Gastrocnemius medialis (tissue), 4 donors: ENCODE measurements at regions not wholly inside any gene's neighbourhood (a gene's known extent, or its start where the extent isn't known, plus 50 kb on each side); places are given as distances from the start of the nearest gene placed in this dataset.

Experiments
- POLR2A ChIP-seq, 2 donors: fragments of 450-650 bp; IDR thresholded peaks; one replicate each; pipeline ENCODE4 v1.6.1; 2017; ENCODE audit warnings: antibody characterized with exemption in 2 of 2, mild to moderate bottlenecking in 2 of 2, moderate library complexity in 2 of 2
- TF ChIP-seq, protein P1 (sequence below), 5 experiments: fragments of 450-650 bp in 3 of 5; fragments of 200-600 bp in 2 of 5; sonication (generic) in 2 of 5; IDR thresholded peaks in 4 of 5; conservative IDR thresholded peaks in 1 of 5; 1 replicate in 4 of 5; 2 replicates in 1 of 5; pipeline ENCODE4 v1.5.1; 2016 to 2019; ENCODE audit warnings: antibody characterized with exemption in 5 of 5, mild to moderate bottlenecking in 3 of 5, moderate library complexity in 3 of 5

DNA sequence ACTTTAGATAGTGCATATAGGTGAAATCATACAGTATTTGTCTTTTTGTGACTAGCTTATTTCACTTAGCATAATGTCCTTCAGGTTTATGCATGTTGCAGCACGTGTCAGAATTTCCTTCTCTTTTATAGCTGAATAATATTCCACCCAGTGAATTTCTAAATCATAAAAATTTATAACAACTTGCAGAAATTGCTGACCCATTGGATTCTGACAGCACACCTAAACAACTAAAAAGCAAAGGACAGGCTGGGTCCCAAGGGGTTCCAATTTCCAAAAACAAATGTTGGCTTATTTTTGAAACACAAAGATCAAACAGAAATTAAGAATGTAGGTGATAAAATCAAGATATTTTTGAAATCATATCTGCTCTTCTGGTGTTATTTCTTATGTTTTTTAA is 86.5 kb upstream of the ACKR3 start:
- TF ChIP-seq, protein P1, sequence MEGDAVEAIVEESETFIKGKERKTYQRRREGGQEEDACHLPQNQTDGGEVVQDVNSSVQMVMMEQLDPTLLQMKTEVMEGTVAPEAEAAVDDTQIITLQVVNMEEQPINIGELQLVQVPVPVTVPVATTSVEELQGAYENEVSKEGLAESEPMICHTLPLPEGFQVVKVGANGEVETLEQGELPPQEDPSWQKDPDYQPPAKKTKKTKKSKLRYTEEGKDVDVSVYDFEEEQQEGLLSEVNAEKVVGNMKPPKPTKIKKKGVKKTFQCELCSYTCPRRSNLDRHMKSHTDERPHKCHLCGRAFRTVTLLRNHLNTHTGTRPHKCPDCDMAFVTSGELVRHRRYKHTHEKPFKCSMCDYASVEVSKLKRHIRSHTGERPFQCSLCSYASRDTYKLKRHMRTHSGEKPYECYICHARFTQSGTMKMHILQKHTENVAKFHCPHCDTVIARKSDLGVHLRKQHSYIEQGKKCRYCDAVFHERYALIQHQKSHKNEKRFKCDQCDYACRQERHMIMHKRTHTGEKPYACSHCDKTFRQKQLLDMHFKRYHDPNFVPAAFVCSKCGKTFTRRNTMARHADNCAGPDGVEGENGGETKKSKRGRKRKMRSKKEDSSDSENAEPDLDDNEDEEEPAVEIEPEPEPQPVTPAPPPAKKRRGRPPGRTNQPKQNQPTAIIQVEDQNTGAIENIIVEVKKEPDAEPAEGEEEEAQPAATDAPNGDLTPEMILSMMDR (IDR thresholded peaks at IDR 0.05 in 4 of 5, conservative IDR thresholded peaks at IDR 0.05 in 1 of 5): no peak
- TF ChIP-seq POLR2A (IDR thresholded peaks at IDR 0.05): no peak
